ENCODE measurements at regions not wholly inside any gene's neighbourhood (a gene's known extent, or its start where the extent isn't known, plus 50 kb on each side); places are given as distances from the start of the nearest gene placed in this dataset.
A peak's percentile ranks its signal among the peaks of the same experiment; 100 is the strongest.

- H3K18ac ChIP-seq (ENCODE audit: low read length), result no peak overlapping the region
- no peak overlapping the region for H3K23ac ChIP-seq (ENCODE audit: low read length)
- H2BK120ac ChIP-seq (ENCODE audit: insufficient read depth, low read length, poor library complexity), result no peak overlapping the region
- no peak overlapping the region for H2BK12ac ChIP-seq (ENCODE audit: low read length)
- no peak overlapping the region for H4K8ac ChIP-seq (ENCODE audit: low read depth, low read length)
- no peak overlapping the region for H3K14ac ChIP-seq (ENCODE audit: low read length)
- no peak overlapping the region for H3K4me2 ChIP-seq (ENCODE audit: low read length)
- H3K4me3 ChIP-seq (ENCODE audit: low read depth, low read length), result no peak overlapping the region
- no peak overlapping the region for H3K27ac ChIP-seq (ENCODE audit: low read depth, low read length)
- no peaks in the 10 kb centered on the region for H3K79me2 ChIP-seq (ENCODE audit: control insufficient read depth, insufficient read depth, low read length, poor library complexity)
- no peak overlapping the region for H4K12ac ChIP-seq (ENCODE audit: low read depth, low read length)
- no peak overlapping the region for H2AK5ac ChIP-seq (ENCODE audit: low read length)
- DNase-seq, result no peak
- no peak overlapping the region for H2AFZ ChIP-seq (ENCODE audit: insufficient read depth, low read length, poor library complexity)
- WGBS (ENCODE audit: extremely low coverage, insufficient coverage, insufficient read length), result no CpG with 5 or more reads among the region's 3 CpGs
- no peak overlapping the region for H3K4ac ChIP-seq (ENCODE audit: low read depth, low read length)
- H2BK5ac ChIP-seq (ENCODE audit: low read depth, low read length, poor library complexity), result no peak overlapping the region
- H3K9me3 ChIP-seq (ENCODE audit: insufficient read depth, low read depth, low read length), result no peaks in the 10 kb centered on the region
- no peak overlapping the region for H3K9ac ChIP-seq (ENCODE audit: low read length)
- H3K4me1 ChIP-seq (ENCODE audit: control insufficient read depth in 1 of 2, insufficient read depth in 2 of 2, low read length in 2 of 2), result no peaks in the 10 kb centered on the region
- H3K79me1 ChIP-seq (ENCODE audit: low read length), result no peaks in the 10 kb centered on the region
- no peak overlapping the region for H4K91ac ChIP-seq (ENCODE audit: low read depth, low read length)
- H3K36me3 ChIP-seq (ENCODE audit: control insufficient read depth in 1 of 2, insufficient read depth in 2 of 2, low read length in 2 of 2), result no peaks in the 10 kb centered on the region
- H3K27me3 ChIP-seq (ENCODE audit: insufficient read depth, low read length), result no peaks in the 10 kb centered on the region
Observed at GRCh38 chr1:193633093-193633492, 446.7 kb upstream of the B3GALT2 start.

- no peak overlapping the region for H3K4me2 ChIP-seq (ENCODE audit: low read length)
- H3K14ac ChIP-seq (ENCODE audit: low read length), result no peak overlapping the region
- no peak overlapping the region for H3K4me3 ChIP-seq (ENCODE audit: low read depth, low read length)
- no peak overlapping the region for H3K18ac ChIP-seq (ENCODE audit: low read length)
- no peak for DNase-seq
- no peak overlapping the region for H4K12ac ChIP-seq (ENCODE audit: low read depth, low read length)
- no peak overlapping the region for H2AK5ac ChIP-seq (ENCODE audit: low read length)
- H3K27ac ChIP-seq (ENCODE audit: low read depth, low read length), result no peak overlapping the region
- H3K9me3 ChIP-seq (ENCODE audit: insufficient read depth, low read depth, low read length), result no peaks in the 10 kb centered on the region
- H2BK5ac ChIP-seq (ENCODE audit: low read depth, low read length, poor library complexity), result no peak overlapping the region
- H4K8ac ChIP-seq (ENCODE audit: low read depth, low read length), result no peak overlapping the region
- H2AFZ ChIP-seq (ENCODE audit: insufficient read depth, low read length, poor library complexity), result no peak overlapping the region
- H3K4ac ChIP-seq (ENCODE audit: low read depth, low read length), result no peak overlapping the region
- H2BK12ac ChIP-seq (ENCODE audit: low read length), result no peak overlapping the region
- whole genome bisulfite sequencing (ENCODE audit: extremely low coverage, insufficient coverage, insufficient read length), result no CpG with 5 or more reads among the region's 3 CpGs
- no peaks in the 10 kb centered on the region for H3K27me3 ChIP-seq (ENCODE audit: insufficient read depth, low read length)
- no peak overlapping the region for H3K23ac ChIP-seq (ENCODE audit: low read length)
- no peaks in the 10 kb centered on the region for H3K79me1 ChIP-seq (ENCODE audit: low read length)
- H3K36me3 ChIP-seq (ENCODE audit: control insufficient read depth in 1 of 2, insufficient read depth in 2 of 2, low read length in 2 of 2), result no peaks in the 10 kb centered on the region
- H3K4me1 ChIP-seq (ENCODE audit: control insufficient read depth in 1 of 2, insufficient read depth in 2 of 2, low read length in 2 of 2), result no peaks in the 10 kb centered on the region
- no peak overlapping the region for H2BK120ac ChIP-seq (ENCODE audit: insufficient read depth, low read length, poor library complexity)
- no peak overlapping the region for H3K9ac ChIP-seq (ENCODE audit: low read length)
- no peak overlapping the region for H4K91ac ChIP-seq (ENCODE audit: low read depth, low read length)
- H3K79me2 ChIP-seq (ENCODE audit: control insufficient read depth, insufficient read depth, low read length, poor library complexity), result no peaks in the 10 kb centered on the region
Observed at GRCh38 chr1:193631306-193631705, 444.9 kb upstream of the B3GALT2 start.

- H3K27ac ChIP-seq (ENCODE audit: low read depth, low read length), result no peak overlapping the region
- H3K4me3 ChIP-seq (ENCODE audit: low read depth, low read length), result no peak overlapping the region
- no peak overlapping the region for H4K12ac ChIP-seq (ENCODE audit: low read depth, low read length)
- no peak overlapping the region for H2AK5ac ChIP-seq (ENCODE audit: low read length)
- no peak overlapping the region for H4K91ac ChIP-seq (ENCODE audit: low read depth, low read length)
- no peaks in the 10 kb centered on the region for H3K9me3 ChIP-seq (ENCODE audit: insufficient read depth, low read depth, low read length)
- no peaks in the 10 kb centered on the region for H3K79me1 ChIP-seq (ENCODE audit: low read length)
- H2AFZ ChIP-seq (ENCODE audit: insufficient read depth, low read length, poor library complexity), result no peak overlapping the region
- H3K18ac ChIP-seq (ENCODE audit: low read length), result no peak overlapping the region
- H2BK12ac ChIP-seq (ENCODE audit: low read length), result no peak overlapping the region
- H3K27me3 ChIP-seq (ENCODE audit: insufficient read depth, low read length), result no peaks in the 10 kb centered on the region
- no peak overlapping the region for H3K23ac ChIP-seq (ENCODE audit: low read length)
- DNase-seq, result no peak
- H3K4ac ChIP-seq (ENCODE audit: low read depth, low read length), result no peak overlapping the region
- no peaks in the 10 kb centered on the region for H3K79me2 ChIP-seq (ENCODE audit: control insufficient read depth, insufficient read depth, low read length, poor library complexity)
- no peak overlapping the region for H2BK5ac ChIP-seq (ENCODE audit: low read depth, low read length, poor library complexity)
- no peak overlapping the region for H2BK120ac ChIP-seq (ENCODE audit: insufficient read depth, low read length, poor library complexity)
- H3K14ac ChIP-seq (ENCODE audit: low read length), result no peak overlapping the region
- WGBS (ENCODE audit: extremely low coverage, insufficient coverage, insufficient read length), result 100% methylated on average over 1 of the region's 3 CpGs
- no peaks in the 10 kb centered on the region for H3K4me1 ChIP-seq (ENCODE audit: control insufficient read depth in 1 of 2, insufficient read depth in 2 of 2, low read length in 2 of 2)
- H4K8ac ChIP-seq (ENCODE audit: low read depth, low read length), result no peak overlapping the region
- H3K4me2 ChIP-seq (ENCODE audit: low read length), result peak overlapping the region; percentile 28
- H3K36me3 ChIP-seq (ENCODE audit: control insufficient read depth in 1 of 2, insufficient read depth in 2 of 2, low read length in 2 of 2), result no peaks in the 10 kb centered on the region
- H3K9ac ChIP-seq (ENCODE audit: low read length), result no peak overlapping the region
Observed at GRCh38 chr1:193629875-193630274, 443.5 kb upstream of the B3GALT2 start.

GRCh38 chr1:193626695-193627094 lies 440.3 kb upstream of the B3GALT2 start:
- Histone ChIP-seq H3K9ac (ENCODE audit: low read length) (no peak overlapping the region), H3K79me1 (ENCODE audit: low read length) (no peaks in the 10 kb centered on the region), H3K4ac (ENCODE audit: low read depth, low read length) (no peak overlapping the region), H2BK5ac (ENCODE audit: low read depth, low read length, poor library complexity) (no peak overlapping the region), H3K4me3 (ENCODE audit: low read depth, low read length) (no peak overlapping the region), H3K27ac (ENCODE audit: low read depth, low read length) (no peak overlapping the region), H3K18ac (ENCODE audit: low read length) (no peak overlapping the region), H4K91ac (ENCODE audit: low read depth, low read length) (no peak overlapping the region), H4K8ac (ENCODE audit: low read depth, low read length) (no peak overlapping the region), H3K79me2 (ENCODE audit: control insufficient read depth, insufficient read depth, low read length, poor library complexity) (no peaks in the 10 kb centered on the region), H3K4me1 (ENCODE audit: control insufficient read depth in 1 of 2, insufficient read depth in 2 of 2, low read length in 2 of 2) (no peaks in the 10 kb centered on the region), H2BK120ac (ENCODE audit: insufficient read depth, low read length, poor library complexity) (no peak overlapping the region), H2AFZ (ENCODE audit: insufficient read depth, low read length, poor library complexity) (no peak overlapping the region), H3K27me3 (ENCODE audit: insufficient read depth, low read length) (no peaks in the 10 kb centered on the region), H3K14ac (ENCODE audit: low read length) (no peak overlapping the region), H2BK12ac (ENCODE audit: low read length) (no peak overlapping the region), H3K9me3 (ENCODE audit: insufficient read depth, low read depth, low read length) (no peaks in the 10 kb centered on the region), H2AK5ac (ENCODE audit: low read length) (no peak overlapping the region), H4K12ac (ENCODE audit: low read depth, low read length) (no peak overlapping the region), H3K23ac (ENCODE audit: low read length) (no peak overlapping the region), H3K36me3 (ENCODE audit: control insufficient read depth in 1 of 2, insufficient read depth in 2 of 2, low read length in 2 of 2) (no peaks in the 10 kb centered on the region), H3K4me2 (ENCODE audit: low read length) (no peak overlapping the region)
- WGBS (ENCODE audit: extremely low coverage, insufficient coverage, insufficient read length), result no CpG with 5 or more reads among the region's 2 CpGs
- DNase-seq, result no peak
